ENCODE measurements at regions not wholly inside any gene's neighbourhood (a gene's known extent, or its start where the extent isn't known, plus 50 kb on each side); places are given as distances from the start of the nearest gene placed in this dataset.

- Histone ChIP-seq H3K4me2 (ENCODE audit: insufficient read depth, low read length) (no peak overlapping the region), H3K27ac (ENCODE audit: low read length) (no peak overlapping the region), H3K36me3 (ENCODE audit: insufficient read depth, low read length) (no peaks in the 10 kb centered on the region), H3K9ac (ENCODE audit: low read depth, low read length) (no peak overlapping the region), H3K4me3 (ENCODE audit: low read depth in 1 of 2, low read length in 2 of 2) (no peak overlapping the region), H3K27me3 (ENCODE audit: insufficient read depth, low read length, poor library complexity) (no peaks in the 10 kb centered on the region), H4K20me1 (ENCODE audit: insufficient read depth, low read length) (no peaks in the 10 kb centered on the region), H3K4me1 (ENCODE audit: insufficient read depth, low read length) (no peaks in the 10 kb centered on the region), H2AFZ (ENCODE audit: low read depth, low read length) (no peak overlapping the region), H3K79me2 (ENCODE audit: insufficient read depth, low read length) (no peaks in the 10 kb centered on the region), H3K9me3 (ENCODE audit: insufficient read depth, low read length, severe bottlenecking) (no peaks in the 10 kb centered on the region)
- TF ChIP-seq EZH2 (IDR thresholded peaks at IDR 0.05; ENCODE audit: borderline replicate concordance, low read depth, low read length, severe bottlenecking) = no peak
- TF ChIP-seq CTCF (IDR thresholded peaks at IDR 0.05; ENCODE audit: borderline replicate concordance, extremely low read depth, low read length, poor library complexity, severe bottlenecking) = no peak
- ATAC-seq (ENCODE audit: insufficient read depth, low read depth) = no peak
- no peak for DNase-seq
Measured at GRCh38 chr7:54823776-54824175, 64.8 kb upstream of the SEC61G start.

GRCh38 chr7:54824655-54825054 lies 65.6 kb upstream of the SEC61G start:
- no peaks in the 10 kb centered on the region for H3K36me3 ChIP-seq (ENCODE audit: insufficient read depth, low read length)
- no peak for ATAC-seq (ENCODE audit: insufficient read depth, low read depth)
- DNase-seq = no peak
- H3K27ac ChIP-seq (ENCODE audit: low read length) = no peak overlapping the region
- H3K9me3 ChIP-seq (ENCODE audit: insufficient read depth, low read length, severe bottlenecking) = no peaks in the 10 kb centered on the region
- H3K4me1 ChIP-seq (ENCODE audit: insufficient read depth, low read length) = no peaks in the 10 kb centered on the region
- H3K4me2 ChIP-seq (ENCODE audit: insufficient read depth, low read length) = no peak overlapping the region
- H3K4me3 ChIP-seq (ENCODE audit: low read depth in 1 of 2, low read length in 2 of 2) = no peak overlapping the region
- no peaks in the 10 kb centered on the region for H4K20me1 ChIP-seq (ENCODE audit: insufficient read depth, low read length)
- H2AFZ ChIP-seq (ENCODE audit: low read depth, low read length) = no peak overlapping the region
- H3K27me3 ChIP-seq (ENCODE audit: insufficient read depth, low read length, poor library complexity) = no peaks in the 10 kb centered on the region
- no peaks in the 10 kb centered on the region for H3K79me2 ChIP-seq (ENCODE audit: insufficient read depth, low read length)
- no peak overlapping the region for H3K9ac ChIP-seq (ENCODE audit: low read depth, low read length)
- no peak for TF ChIP-seq EZH2 (IDR thresholded peaks at IDR 0.05; ENCODE audit: borderline replicate concordance, low read depth, low read length, severe bottlenecking)
- TF ChIP-seq CTCF (IDR thresholded peaks at IDR 0.05; ENCODE audit: borderline replicate concordance, extremely low read depth, low read length, poor library complexity, severe bottlenecking) = no peak

GRCh38 chr7:54825368-54825767 lies 66.4 kb upstream of the SEC61G start:
- Histone ChIP-seq H3K9me3 (ENCODE audit: insufficient read depth, low read length, severe bottlenecking) (no peaks in the 10 kb centered on the region), H3K9ac (ENCODE audit: low read depth, low read length) (no peak overlapping the region), H4K20me1 (ENCODE audit: insufficient read depth, low read length) (no peaks in the 10 kb centered on the region), H3K4me1 (ENCODE audit: insufficient read depth, low read length) (no peaks in the 10 kb centered on the region), H3K27me3 (ENCODE audit: insufficient read depth, low read length, poor library complexity) (no peaks in the 10 kb centered on the region), H3K4me3 (ENCODE audit: low read depth in 1 of 2, low read length in 2 of 2) (no peak overlapping the region), H3K36me3 (ENCODE audit: insufficient read depth, low read length) (no peaks in the 10 kb centered on the region), H3K4me2 (ENCODE audit: insufficient read depth, low read length) (no peak overlapping the region), H3K27ac (ENCODE audit: low read length) (no peak overlapping the region), H2AFZ (ENCODE audit: low read depth, low read length) (no peak overlapping the region), H3K79me2 (ENCODE audit: insufficient read depth, low read length) (no peaks in the 10 kb centered on the region)
- ATAC-seq (ENCODE audit: insufficient read depth, low read depth) (no peak), DNase-seq (no peak)
- TF ChIP-seq CTCF (IDR thresholded peaks at IDR 0.05; ENCODE audit: borderline replicate concordance, extremely low read depth, low read length, poor library complexity, severe bottlenecking) = no peak
- TF ChIP-seq EZH2 (IDR thresholded peaks at IDR 0.05; ENCODE audit: borderline replicate concordance, low read depth, low read length, severe bottlenecking) = no peak

GRCh38 chr7:54827734-54828133 lies 68.7 kb upstream of the SEC61G start:
- H3K36me3 ChIP-seq (ENCODE audit: insufficient read depth, low read length) = no peaks in the 10 kb centered on the region
- H2AFZ ChIP-seq (ENCODE audit: low read depth, low read length) = no peak overlapping the region
- H3K27ac ChIP-seq (ENCODE audit: low read length) = no peak overlapping the region
- H3K79me2 ChIP-seq (ENCODE audit: insufficient read depth, low read length) = no peaks in the 10 kb centered on the region
- no peak overlapping the region for H3K4me3 ChIP-seq (ENCODE audit: low read depth in 1 of 2, low read length in 2 of 2)
- no peak for DNase-seq
- no peak overlapping the region for H3K9ac ChIP-seq (ENCODE audit: low read depth, low read length)
- TF ChIP-seq EZH2 (IDR thresholded peaks at IDR 0.05; ENCODE audit: borderline replicate concordance, low read depth, low read length, severe bottlenecking) (no peak), CTCF (IDR thresholded peaks at IDR 0.05; ENCODE audit: borderline replicate concordance, extremely low read depth, low read length, poor library complexity, severe bottlenecking) (no peak)
- no peaks in the 10 kb centered on the region for H4K20me1 ChIP-seq (ENCODE audit: insufficient read depth, low read length)
- H3K4me2 ChIP-seq (ENCODE audit: insufficient read depth, low read length) = no peak overlapping the region
- ATAC-seq (ENCODE audit: insufficient read depth, low read depth) = no peak
- no peaks in the 10 kb centered on the region for H3K9me3 ChIP-seq (ENCODE audit: insufficient read depth, low read length, severe bottlenecking)
- no peaks in the 10 kb centered on the region for H3K27me3 ChIP-seq (ENCODE audit: insufficient read depth, low read length, poor library complexity)
- H3K4me1 ChIP-seq (ENCODE audit: insufficient read depth, low read length) = no peaks in the 10 kb centered on the region
